Activated CD8-positive, alpha-beta memory T cell treated with anti-CD3 and anti-CD28 coated beads, Interleukin-2, amount 50 U/mL, for 4 hours (primary cell): ENCODE measurements at regions not wholly inside any gene's neighbourhood (a gene's known extent, or its start where the extent isn't known, plus 50 kb on each side); places are given as distances from the start of the nearest gene placed in this dataset.
"Not testable (repeated sequence)": the region's sequence is repeated elsewhere in the genome, so short reads cannot be mapped to it uniquely, and the experiment has no call there.

Experiments used
- DNase-seq: peaks from one replicate; pipeline ENCODE4 v3.0.0-alpha.2; 2020

- DNase-seq, result no peak
These were observed 193.9 kb upstream of the HS6ST1 start for GRCh38 chr2:128512379-128513115.

GRCh38 chr2:128513116-128513960, 194.7 kb upstream of the HS6ST1 start:
- DNase-seq, result no peak

GRCh38 chr2:128513961-128514283, 195.3 kb upstream of the HS6ST1 start:
- DNase-seq, result no peak

- no peak for DNase-seq
These were observed 195.9 kb upstream of the HS6ST1 start for GRCh38 chr2:128514555-128514955.

GRCh38 chr2:128516938-128517337, 198.3 kb upstream of the HS6ST1 start:
- DNase-seq, result no peak

GRCh38 chr2:128519028-128519427, 200.4 kb upstream of the HS6ST1 start:
- not testable (repeated sequence) for DNase-seq

GRCh38 chr2:128519517-128520215, 201.0 kb upstream of the HS6ST1 start:
- DNase-seq, result no peak

- no peak for DNase-seq
These were observed 201.7 kb upstream of the HS6ST1 start for GRCh38 chr2:128520340-128520739.

GRCh38 chr2:128520791-128521190, 202.1 kb upstream of the HS6ST1 start:
- no peak for DNase-seq

GRCh38 chr2:128521482-128521881, 202.8 kb upstream of the HS6ST1 start:
- DNase-seq, result no peak

GRCh38 chr2:128522829-128523228, 204.2 kb upstream of the HS6ST1 start:
- DNase-seq, result no peak

- no peak for DNase-seq
These were observed 204.8 kb upstream of the HS6ST1 start for GRCh38 chr2:128523457-128523856.

GRCh38 chr2:128524183-128524582, 205.5 kb upstream of the HS6ST1 start:
- DNase-seq, result no peak

GRCh38 chr2:128525653-128526052, 207.0 kb upstream of the HS6ST1 start:
- DNase-seq, result no peak

GRCh38 chr2:128526455-128526976, 207.8 kb upstream of the HS6ST1 start:
- no peak for DNase-seq

GRCh38 chr2:128528133-128528532, 209.5 kb upstream of the HS6ST1 start:
- DNase-seq, result no peak

GRCh38 chr2:128530025-128530573, 211.4 kb upstream of the HS6ST1 start:
- DNase-seq, result no peak

- no peak for DNase-seq
These were observed 213.2 kb upstream of the HS6ST1 start for GRCh38 chr2:128531856-128532255.

- no peak for DNase-seq
These were observed 214.4 kb upstream of the HS6ST1 start for GRCh38 chr2:128533101-128533500.

- no peak for DNase-seq
These were observed 216.2 kb upstream of the HS6ST1 start for GRCh38 chr2:128534688-128535392.

GRCh38 chr2:128535953-128536352, 217.3 kb upstream of the HS6ST1 start:
- no peak for DNase-seq

- no peak for DNase-seq
These were observed 218.4 kb upstream of the HS6ST1 start for GRCh38 chr2:128536925-128537620.
